Endothelial cell of hepatic sinusoid (primary cell): ENCODE measurements at regions not wholly inside any gene's neighbourhood (a gene's known extent, or its start where the extent isn't known, plus 50 kb on each side); places are given as distances from the start of the nearest gene placed in this dataset.
"Not testable (repeated sequence)": the region's sequence is repeated elsewhere in the genome, so short reads cannot be mapped to it uniquely, and the experiment has no call there.

ENCODE experiments used
- in situ Hi-C: cut with HindIII; loops from 2 replicates; pipeline ENCODE4 v1.10.0; 2017; ENCODE audit warnings: low sequenced_read_pairs

DNA sequence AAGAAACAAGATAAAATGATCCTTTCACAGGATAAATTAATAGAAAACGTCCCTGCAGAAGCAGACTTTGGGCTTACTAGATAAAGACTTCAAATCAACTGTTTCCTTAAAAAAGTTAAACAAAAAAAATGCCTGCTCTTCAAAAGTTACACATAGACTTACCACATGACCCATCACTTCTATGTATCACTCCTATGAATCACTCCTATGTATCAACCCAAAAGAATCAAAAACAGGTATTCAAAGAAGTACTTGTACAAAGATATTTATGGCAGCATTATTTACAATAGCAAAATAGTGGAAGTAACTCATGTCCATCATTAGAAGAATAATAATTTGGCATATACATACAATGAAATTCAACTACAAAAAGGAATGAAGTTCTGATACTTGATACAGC lies 56.3 kb upstream of the PRDM9 start:
- in situ Hi-C loops = no loop called here

- in situ Hi-C loops = no loop called here
Observed at GRCh38 chr5:23450187-23450586, 57.2 kb upstream of the PRDM9 start.

DNA sequence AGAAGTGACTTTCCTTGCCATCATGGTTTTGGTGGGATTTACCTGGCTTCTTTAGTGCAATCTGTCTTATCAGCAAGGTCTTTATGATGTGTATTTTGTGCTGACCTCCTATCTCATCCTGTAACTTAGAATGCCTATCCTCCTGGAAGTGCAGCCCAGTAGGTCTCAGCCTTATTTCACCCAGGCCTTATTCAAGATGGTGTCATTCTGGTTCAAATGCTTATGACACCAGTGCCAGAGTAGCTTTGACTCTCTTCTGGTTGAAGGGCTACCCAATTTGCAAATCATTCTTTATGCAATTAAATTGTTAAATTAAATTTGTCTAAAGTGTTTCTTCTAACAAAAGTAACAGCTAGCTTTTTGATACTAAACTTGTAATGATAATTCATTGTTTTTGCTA lies 58.8 kb upstream of the PRDM9 start:
- in situ Hi-C loops = no loop called here

GRCh38 chr5:23446424-23446823 lies 61.0 kb upstream of the PRDM9 start:
- in situ Hi-C loops = no loop called here

DNA sequence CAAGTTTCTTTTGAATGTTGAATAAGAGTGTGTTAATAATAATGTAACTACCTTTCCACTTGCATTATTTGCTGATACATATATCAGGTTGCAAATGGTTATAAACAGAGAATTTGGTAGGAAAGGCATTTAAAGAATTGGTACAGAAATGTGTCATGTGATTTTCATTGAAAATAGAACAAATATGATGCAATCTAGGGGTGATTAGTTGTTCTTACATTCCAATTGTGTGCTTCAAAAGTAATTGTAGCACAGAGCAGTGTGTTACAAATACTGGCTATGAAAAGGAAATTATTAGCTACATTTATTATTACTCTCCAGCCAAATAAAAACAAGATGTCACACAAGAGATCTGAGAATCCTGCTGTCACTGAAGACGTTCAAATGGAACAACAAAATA lies 61.8 kb upstream of the PRDM9 start:
- in situ Hi-C loops = no loop called here

DNA sequence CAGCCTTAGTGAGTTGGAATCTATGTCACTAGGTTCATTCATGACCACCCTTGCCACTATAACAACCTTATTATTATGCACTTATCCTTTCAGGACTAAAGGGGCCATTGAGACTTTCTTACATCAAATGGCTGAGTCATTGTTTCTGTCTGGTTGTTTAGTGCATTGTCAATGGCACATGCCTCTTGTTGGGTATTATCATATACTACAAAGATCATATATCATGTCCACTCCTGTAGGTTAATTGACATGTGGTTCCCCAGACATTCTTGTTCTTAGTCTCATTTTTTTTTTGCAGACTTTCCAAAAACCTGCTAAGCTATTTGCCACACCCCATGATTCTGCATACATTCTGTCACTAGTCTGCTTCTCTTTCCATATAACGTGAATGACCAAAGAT lies 66.7 kb upstream of the PRDM9 start:
- in situ Hi-C loops = no loop called here

- in situ Hi-C loops = no loop called here
Observed at GRCh38 chr5:23437011-23437410, 70.4 kb upstream of the PRDM9 start.

DNA sequence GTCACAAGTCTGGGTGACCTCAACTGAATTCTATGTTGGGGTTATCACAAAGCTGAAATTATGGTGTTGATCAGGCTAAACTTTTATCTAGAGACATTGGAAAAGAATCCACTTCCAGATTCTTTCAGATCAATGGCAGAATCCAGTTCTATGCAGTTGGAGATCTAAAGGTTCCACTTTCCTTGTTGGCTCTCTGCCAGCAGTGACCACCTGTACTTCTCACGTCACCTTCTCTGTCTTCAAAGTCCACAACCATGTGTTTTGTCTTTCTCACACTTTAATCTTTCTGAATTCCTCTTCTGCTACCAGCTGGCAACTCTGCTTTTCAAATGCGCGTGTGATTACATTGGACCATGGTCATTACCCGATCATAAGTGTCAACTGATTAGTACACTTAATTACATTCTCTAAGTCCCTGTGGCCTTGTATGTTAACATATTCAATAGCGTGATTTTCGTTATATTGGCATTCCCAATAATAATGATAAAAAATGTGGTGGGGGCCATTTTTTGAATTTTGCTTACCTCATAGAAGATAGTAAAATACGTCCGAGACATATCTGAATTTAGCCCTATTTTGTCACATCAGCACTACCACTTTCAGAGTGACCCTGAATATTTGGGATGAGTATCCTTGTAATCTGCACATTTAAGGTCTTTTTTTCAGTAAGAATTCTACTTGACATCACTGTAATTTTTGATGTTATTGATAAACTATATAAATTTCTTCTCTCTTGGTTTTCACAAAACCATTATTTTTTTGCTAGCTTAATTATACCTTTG lies 73.7 kb upstream of the PRDM9 start:
- in situ Hi-C loops = no loop called here

DNA sequence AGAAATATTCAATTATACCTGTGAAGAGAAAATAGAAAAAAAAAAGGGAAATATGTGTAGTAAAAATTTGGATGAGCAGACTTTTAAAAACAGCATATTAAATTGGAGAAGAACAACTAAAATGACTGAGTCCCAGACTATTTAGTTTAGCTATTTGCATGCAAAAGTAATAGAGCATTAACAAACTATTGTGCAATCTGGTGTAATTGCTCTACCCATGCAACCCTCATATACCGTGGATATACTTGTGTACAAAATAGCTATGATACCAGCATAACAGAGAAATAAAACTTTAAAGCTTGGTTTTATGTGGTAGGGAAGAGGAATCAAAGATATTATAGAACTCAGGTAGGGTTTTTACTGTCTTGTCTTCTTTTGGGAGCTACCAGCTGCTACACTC lies 78.7 kb upstream of the PRDM9 start:
- in situ Hi-C loops = no loop called here

DNA sequence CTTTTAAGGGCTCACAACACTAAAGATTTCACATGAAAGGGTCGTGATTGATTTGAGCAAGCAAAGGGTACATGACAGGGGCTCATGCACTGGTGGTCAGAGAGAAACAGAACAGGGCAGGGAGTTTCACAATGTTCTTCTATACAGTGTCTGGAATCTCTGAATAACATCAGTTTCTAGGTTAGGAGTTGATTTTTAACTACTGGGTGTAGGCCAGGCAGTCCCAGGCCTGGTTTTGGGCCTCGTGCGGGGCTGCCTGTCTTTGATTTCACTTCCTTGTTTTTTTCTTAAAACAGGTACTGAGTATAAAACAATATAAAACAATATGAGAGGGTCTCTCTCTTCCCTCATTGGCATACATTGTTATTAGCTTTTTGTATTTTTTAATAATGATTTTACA lies 87.2 kb upstream of the PRDM9 start:
- in situ Hi-C loops = not testable (repeated sequence)

DNA sequence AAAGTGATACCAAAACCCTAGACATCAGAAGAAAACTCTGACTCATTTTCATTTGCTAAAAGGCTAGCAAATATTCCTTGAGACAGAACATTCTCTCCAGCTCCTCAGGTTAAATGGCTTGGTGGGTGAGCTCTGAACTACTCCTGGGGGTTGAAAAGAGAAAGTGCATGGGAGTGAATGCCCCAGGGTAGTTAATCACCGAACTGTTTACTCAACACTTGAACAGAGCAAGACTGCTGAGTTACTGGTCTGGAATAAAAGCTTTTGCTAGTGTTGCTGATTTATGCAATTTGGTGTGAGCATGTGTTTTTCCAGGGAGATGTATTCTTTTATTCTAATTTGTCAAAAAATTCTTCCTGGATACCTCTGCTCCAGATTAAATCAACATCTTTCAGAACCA lies 88.3 kb upstream of the PRDM9 start:
- in situ Hi-C loops = no loop called here

- in situ Hi-C loops = no loop called here
Observed at GRCh38 chr5:23412515-23412914, 94.9 kb upstream of the PRDM9 start.

GRCh38 chr5:23411994-23412393 lies 95.4 kb upstream of the PRDM9 start:
- in situ Hi-C loops = no loop called here

- in situ Hi-C loops = no loop called here
Observed at GRCh38 chr5:23411200-23411599, 96.2 kb upstream of the PRDM9 start.

- in situ Hi-C loops = not testable (repeated sequence)
Observed at GRCh38 chr5:23410775-23411174, 96.6 kb upstream of the PRDM9 start.

- in situ Hi-C loops = no loop called here
Observed at GRCh38 chr5:23405316-23406068, 101.9 kb upstream of the PRDM9 start.

DNA sequence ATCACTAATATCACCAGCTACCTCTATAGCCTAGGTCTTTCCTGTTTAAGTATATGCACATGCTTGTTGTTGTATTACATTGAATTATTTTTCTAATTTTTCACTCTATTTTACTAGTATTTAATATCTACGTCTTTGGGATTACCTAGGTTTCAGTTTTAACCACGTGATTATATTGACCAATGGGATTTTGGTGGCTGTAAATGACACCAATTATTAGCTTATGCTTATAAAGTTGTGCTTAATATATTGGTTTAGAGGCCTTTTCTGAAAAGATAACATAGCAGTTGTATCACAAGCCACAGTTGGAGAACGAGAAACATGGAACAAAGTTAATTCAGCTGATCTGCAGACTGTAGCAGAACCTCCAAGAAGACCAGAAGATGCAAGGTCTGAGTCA lies 104.8 kb upstream of the PRDM9 start:
- in situ Hi-C loops = no loop called here

- in situ Hi-C loops = no loop called here
Observed at GRCh38 chr5:23400951-23401350, 106.5 kb upstream of the PRDM9 start.

- in situ Hi-C loops = no loop called here
Observed at GRCh38 chr5:23396346-23396745, 111.1 kb upstream of the PRDM9 start.

DNA sequence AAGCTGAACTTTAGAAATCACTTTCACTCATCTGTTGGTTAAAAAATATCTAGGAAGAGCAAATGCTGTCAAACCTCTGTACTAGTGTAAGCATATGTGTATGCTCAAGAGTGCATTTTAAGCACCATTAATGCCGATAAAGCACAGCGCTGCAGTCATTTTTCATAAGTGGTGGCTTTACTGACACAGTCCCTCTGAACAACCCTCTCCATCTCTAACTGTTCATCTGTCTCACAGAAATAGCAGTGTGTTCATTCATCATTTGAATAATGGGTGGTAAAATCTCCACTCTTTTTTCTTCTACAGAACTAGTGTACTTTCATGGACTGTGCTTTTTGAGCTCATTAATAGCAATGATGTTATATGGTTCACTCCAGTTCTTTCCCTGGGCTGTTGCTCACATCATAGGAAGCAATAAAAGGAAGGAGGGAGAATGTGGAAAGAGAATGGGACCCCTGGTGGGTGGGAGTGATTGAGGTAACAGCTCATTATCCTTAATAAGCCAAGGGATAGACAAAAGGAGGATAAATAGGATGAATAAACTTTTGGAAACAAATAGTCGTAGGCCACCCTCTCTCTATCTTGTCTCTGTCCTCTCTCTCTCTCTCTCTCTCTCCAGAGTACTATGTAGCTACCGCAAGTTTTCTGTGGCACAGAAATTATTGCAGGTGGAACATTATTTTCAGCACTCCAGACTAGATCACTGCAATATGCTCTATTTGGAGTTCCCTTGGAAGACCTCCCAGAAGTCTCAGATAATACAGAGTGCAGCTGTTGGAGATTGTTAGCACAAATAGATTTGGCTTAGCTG lies 117.9 kb upstream of the PRDM9 start:
- in situ Hi-C loops = no loop called here

GRCh38 chr5:23385036-23385435 lies 122.4 kb upstream of the PRDM9 start:
- in situ Hi-C loops = no loop called here

DNA sequence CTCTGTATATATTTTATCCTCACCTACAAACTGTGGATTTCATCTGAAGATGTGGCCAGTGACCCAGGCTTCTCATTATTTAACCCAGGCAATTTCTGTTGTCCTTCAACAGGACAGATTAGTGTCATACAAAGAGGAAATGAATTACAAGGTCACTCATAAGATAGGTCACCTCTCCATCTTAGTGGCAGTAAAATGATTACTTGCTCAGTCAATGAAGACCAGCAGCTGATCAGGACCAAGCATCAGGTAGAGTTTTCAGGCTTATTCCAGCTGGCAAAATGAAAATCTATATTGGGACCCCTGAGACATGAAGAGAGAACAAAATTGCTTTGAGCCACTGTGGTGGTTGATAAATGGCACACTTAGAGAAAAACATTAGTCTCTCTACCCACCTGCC lies 135.2 kb upstream of the PRDM9 start:
- in situ Hi-C loops = no loop called here
